Suprapubic skin (tissue), 3 donors: ENCODE measurements at regions not wholly inside any gene's neighbourhood (a gene's known extent, or its start where the extent isn't known, plus 50 kb on each side); places are given as distances from the start of the nearest gene placed in this dataset.

Source experiments
- CTCF ChIP-seq, 2 donors: fragments of 200-600 bp in 1 of 2; fragments of 450-650 bp in 1 of 2; sonication (generic) in 1 of 2; IDR thresholded peaks; one replicate each; pipeline ENCODE4 v1.5.1; 2016 to 2019; ENCODE audit warnings: antibody characterized with exemption in 2 of 2, mild to moderate bottlenecking in 1 of 2, moderate library complexity in 1 of 2
- POLR2A ChIP-seq, 2 donors: fragments of 450-650 bp; IDR thresholded peaks; one replicate each; pipeline ENCODE4 v1.6.1; 2017; ENCODE audit warnings: antibody characterized with exemption in 2 of 2, mild to moderate bottlenecking in 2 of 2, moderate library complexity in 2 of 2

- no peak for TF ChIP-seq POLR2A (IDR thresholded peaks at IDR 0.05)
- TF ChIP-seq CTCF (IDR thresholded peaks at IDR 0.05) = no peak
These were observed 533.9 kb upstream of the GRID2 start for GRCh38 chr4:91769912-91770311.
